ENCODE measurements at regions not wholly inside any gene's neighbourhood (a gene's known extent, or its start where the extent isn't known, plus 50 kb on each side); places are given as distances from the start of the nearest gene placed in this dataset.

GRCh38 chr12:92471551-92471950 is 231.2 kb upstream of the PLEKHG7 start (continued):
- TF ChIP-seq ZNF274 (IDR thresholded peaks at IDR 0.05; ENCODE audit: low read depth, low read length) (no peak), YY1 (IDR thresholded peaks at IDR 0.05; ENCODE audit: extremely low read depth, insufficient replicate concordance, low read depth, low read length) (no peak), SP1 (IDR thresholded peaks at IDR 0.05; ENCODE audit: low read depth) (no peak)

DNA sequence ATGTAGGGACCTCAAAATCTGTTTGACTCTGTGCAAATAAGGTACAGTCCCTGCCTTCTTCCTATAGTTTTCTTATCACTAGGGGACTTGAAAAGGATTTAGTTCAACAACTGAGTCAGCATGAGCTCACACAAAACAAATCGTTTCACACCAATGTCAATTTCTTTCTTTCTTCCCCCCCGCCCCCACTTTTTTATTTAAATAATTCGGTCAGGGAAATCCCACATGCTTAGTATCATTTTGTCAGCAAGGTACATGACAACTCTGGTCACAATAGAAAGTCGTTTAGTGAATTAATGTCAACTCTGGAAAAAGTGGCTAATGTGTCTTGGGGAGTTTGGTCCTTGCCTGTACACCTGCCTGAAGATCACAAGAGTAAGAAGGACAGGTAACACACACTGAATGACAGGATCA is 232.2 kb upstream of the PLEKHG7 start:
- H4K20me1 ChIP-seq (ENCODE audit: insufficient read depth): no peaks in the 10 kb centered on the region
- H2AFZ ChIP-seq (ENCODE audit: low read depth, low read length, poor library complexity, severe bottlenecking): no peak overlapping the region
- no peak overlapping the region for H3K9ac ChIP-seq (ENCODE audit: low read length)
- H3K9me2 ChIP-seq (ENCODE audit: insufficient read depth): no peaks in the 10 kb centered on the region
- no peak overlapping the region for H3K4me2 ChIP-seq (ENCODE audit: low read length)
- ChIA-PET POLR2A (interaction anchor here (1.6 kb wide), 1 partner anchor 325 kb away, joined by 4 read pairs; the partner anchor contains the start of gene BTG1), CTCF (no interaction called here), RAD21 (ENCODE audit: low non-redundant PET in 1 of 2, low total read pairs in 2 of 2, uncharacterized antibody in 2 of 2, unreplicated experiment in 2 of 2) (no interaction called here)
- no peaks in the 10 kb centered on the region for H3K4me1 ChIP-seq (ENCODE audit: control insufficient read depth in 1 of 2, insufficient read depth in 2 of 2, low read length in 2 of 2)
- H3K36me3 ChIP-seq (ENCODE audit: control insufficient read depth in 1 of 2, insufficient read depth in 2 of 2, low read length in 2 of 2): no peaks in the 10 kb centered on the region
- DNase-seq (ENCODE audit: low read depth, low spot score) (no peak), ATAC-seq (no peak)
- no peak overlapping the region for H3K4me3 ChIP-seq (replicated peaks in 1 of 2; ENCODE audit: low read depth in 1 of 2, low read length in 2 of 2)
- no TSS peak for BruUV-seq (replicated peaks)
- TF ChIP-seq EZH2phosphoT487 (IDR thresholded peaks at IDR 0.05; ENCODE audit: borderline replicate concordance) (no peak), POLR2AphosphoS5 (IDR thresholded peaks at IDR 0.05; ENCODE audit: low read depth, low read length) (no peak), EZH2 (IDR thresholded peaks at IDR 0.05) (no peak), REST (IDR thresholded peaks at IDR 0.05; ENCODE audit: low read depth) (no peak), JUND (IDR thresholded peaks at IDR 0.05) (no peak), EGR1 (IDR thresholded peaks at IDR 0.05; ENCODE audit: low read depth) (no peak), RAD21 (IDR thresholded peaks at IDR 0.05; ENCODE audit: low read depth) (no peak), TCF7L2 (IDR thresholded peaks at IDR 0.05; ENCODE audit: borderline replicate concordance, extremely low read depth, insufficient read depth, insufficient read length) (no peak), ZNF274 (IDR thresholded peaks at IDR 0.05; ENCODE audit: low read depth, low read length) (no peak), YY1 (IDR thresholded peaks at IDR 0.05; ENCODE audit: extremely low read depth, insufficient replicate concordance, low read depth, low read length) (no peak), ELF1 (IDR thresholded peaks at IDR 0.05; ENCODE audit: borderline replicate concordance, low read depth) (no peak), ZFX (IDR thresholded peaks at IDR 0.05) (no peak), CBX3 (IDR thresholded peaks at IDR 0.05; ENCODE audit: low read depth) (no peak), SIN3A (IDR thresholded peaks at IDR 0.05; ENCODE audit: low read depth) (no peak)
- TF ChIP-seq, protein P1, sequence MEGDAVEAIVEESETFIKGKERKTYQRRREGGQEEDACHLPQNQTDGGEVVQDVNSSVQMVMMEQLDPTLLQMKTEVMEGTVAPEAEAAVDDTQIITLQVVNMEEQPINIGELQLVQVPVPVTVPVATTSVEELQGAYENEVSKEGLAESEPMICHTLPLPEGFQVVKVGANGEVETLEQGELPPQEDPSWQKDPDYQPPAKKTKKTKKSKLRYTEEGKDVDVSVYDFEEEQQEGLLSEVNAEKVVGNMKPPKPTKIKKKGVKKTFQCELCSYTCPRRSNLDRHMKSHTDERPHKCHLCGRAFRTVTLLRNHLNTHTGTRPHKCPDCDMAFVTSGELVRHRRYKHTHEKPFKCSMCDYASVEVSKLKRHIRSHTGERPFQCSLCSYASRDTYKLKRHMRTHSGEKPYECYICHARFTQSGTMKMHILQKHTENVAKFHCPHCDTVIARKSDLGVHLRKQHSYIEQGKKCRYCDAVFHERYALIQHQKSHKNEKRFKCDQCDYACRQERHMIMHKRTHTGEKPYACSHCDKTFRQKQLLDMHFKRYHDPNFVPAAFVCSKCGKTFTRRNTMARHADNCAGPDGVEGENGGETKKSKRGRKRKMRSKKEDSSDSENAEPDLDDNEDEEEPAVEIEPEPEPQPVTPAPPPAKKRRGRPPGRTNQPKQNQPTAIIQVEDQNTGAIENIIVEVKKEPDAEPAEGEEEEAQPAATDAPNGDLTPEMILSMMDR (IDR thresholded peaks at IDR 0.05 in 2 of 3, conservative IDR thresholded peaks at IDR 0.05 in 1 of 3; ENCODE audit: borderline replicate concordance in 1 of 3, insufficient read depth in 1 of 3, low read depth in 2 of 3, low read length in 2 of 3): no peak
- TF ChIP-seq, protein P2, sequence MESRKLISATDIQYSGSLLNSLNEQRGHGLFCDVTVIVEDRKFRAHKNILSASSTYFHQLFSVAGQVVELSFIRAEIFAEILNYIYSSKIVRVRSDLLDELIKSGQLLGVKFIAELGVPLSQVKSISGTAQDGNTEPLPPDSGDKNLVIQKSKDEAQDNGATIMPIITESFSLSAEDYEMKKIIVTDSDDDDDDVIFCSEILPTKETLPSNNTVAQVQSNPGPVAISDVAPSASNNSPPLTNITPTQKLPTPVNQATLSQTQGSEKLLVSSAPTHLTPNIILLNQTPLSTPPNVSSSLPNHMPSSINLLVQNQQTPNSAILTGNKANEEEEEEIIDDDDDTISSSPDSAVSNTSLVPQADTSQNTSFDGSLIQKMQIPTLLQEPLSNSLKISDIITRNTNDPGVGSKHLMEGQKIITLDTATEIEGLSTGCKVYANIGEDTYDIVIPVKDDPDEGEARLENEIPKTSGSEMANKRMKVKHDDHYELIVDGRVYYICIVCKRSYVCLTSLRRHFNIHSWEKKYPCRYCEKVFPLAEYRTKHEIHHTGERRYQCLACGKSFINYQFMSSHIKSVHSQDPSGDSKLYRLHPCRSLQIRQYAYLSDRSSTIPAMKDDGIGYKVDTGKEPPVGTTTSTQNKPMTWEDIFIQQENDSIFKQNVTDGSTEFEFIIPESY (IDR thresholded peaks at IDR 0.05; ENCODE audit: extremely low read depth, insufficient replicate concordance, low read length): no peak
- H3K27ac ChIP-seq (ENCODE audit: low read depth, low read length): no peak overlapping the region
- no peaks in the 10 kb centered on the region for H3K79me2 ChIP-seq (ENCODE audit: insufficient read depth, low read length)
- intact Hi-C loops (cut with micrococcal nuclease): no loop called here
- no peaks in the 10 kb centered on the region for H3K9me3 ChIP-seq (ENCODE audit: control insufficient read depth in 1 of 2, insufficient read depth in 1 of 2, low read depth in 1 of 2, low read length in 2 of 2)
- H3K27me3 ChIP-seq (ENCODE audit: insufficient read depth, low read length): no peaks in the 10 kb centered on the region

Data from HCT116 (cell line).